Stimulated activated CD4-positive, alpha-beta T cell treated with anti-CD3 and anti-CD28 coated beads, Interleukin-12 subunit alpha, Interleukin-12 subunit beta, amount 100 ng/mL, for 48 hours (primary cell): ENCODE measurements at regions not wholly inside any gene's neighbourhood (a gene's known extent, or its start where the extent isn't known, plus 50 kb on each side); places are given as distances from the start of the nearest gene placed in this dataset.
"Not testable (repeated sequence)": the region's sequence is repeated elsewhere in the genome, so short reads cannot be mapped to it uniquely, and the experiment has no call there.

Experiments used
- DNase-seq, 3 donors: peaks; one replicate each; pipeline ENCODE4 v3.0.0-alpha.2; 2020; ENCODE audit warnings: low read depth in 2 of 3, low spot score in 1 of 3

GRCh38 chr13:81907787-81908372 is 1567.0 kb upstream of the SPRY2 start:
- no peak for DNase-seq

- no peak for DNase-seq
These were observed 1547.9 kb upstream of the SPRY2 start for GRCh38 chr13:81888855-81889254.

DNA sequence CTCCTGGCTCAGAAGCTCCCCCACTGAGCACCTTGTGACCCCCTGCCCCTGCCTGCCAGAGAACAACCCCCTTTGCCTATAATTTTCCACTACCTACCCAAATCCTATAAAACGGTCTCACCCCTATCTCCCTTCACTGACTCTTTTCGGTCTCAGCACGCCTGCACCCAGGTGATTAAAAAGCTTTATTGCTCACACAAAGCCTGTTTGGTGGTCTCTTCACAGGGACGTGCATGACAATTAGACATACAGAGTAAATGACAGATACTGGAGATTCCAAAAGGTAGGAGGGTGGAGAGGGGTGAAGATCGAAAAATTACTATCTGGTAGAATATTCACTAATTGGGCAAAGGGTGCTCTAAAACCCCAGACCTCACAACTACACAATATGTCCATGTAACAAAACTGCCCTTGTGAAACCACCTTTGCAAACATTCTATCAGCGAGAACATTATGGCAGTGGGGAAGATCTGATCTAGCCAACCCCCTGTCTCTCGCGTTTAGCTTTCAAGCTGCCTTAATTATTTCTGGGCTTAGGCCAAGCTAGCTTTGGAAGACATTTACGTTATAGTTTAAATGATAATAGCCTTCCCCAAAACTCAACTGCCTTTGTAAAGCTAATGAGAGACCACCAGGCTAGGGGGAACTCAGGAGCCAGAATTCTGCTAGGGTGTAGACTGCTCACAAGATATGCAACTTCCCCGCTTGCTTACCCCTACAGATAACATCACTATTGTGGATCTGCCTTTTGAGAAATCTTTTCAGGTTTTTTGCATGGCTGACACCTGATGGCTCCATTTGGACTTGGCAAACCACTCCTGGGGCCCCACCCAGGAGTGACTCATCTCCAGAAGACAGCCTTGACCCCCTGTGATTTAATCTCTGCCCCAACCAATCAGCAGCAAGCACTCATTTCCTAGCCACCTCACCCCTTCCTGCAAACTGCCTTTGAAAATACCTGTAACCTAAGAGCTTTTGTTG is 1534.0 kb upstream of the SPRY2 start:
- DNase-seq: no peak

DNA sequence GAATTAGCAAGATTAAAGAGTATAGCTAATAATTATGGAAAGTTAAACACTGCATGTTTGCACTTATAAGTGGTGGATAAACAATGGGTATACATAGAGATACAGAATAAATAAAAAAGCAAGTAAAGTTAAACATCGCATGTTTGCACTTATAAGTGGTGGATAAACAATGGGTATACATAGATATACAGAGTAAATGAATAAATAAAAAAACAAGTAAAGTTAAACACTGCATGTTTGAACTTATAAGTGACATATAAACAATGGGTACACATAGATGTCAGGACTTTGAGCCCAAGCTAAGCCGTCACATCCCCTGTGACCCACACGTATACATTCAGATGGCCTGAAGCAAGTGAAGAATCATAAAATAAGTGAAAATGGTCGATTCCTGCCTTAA is 1533.3 kb upstream of the SPRY2 start:
- no peak for DNase-seq

DNA sequence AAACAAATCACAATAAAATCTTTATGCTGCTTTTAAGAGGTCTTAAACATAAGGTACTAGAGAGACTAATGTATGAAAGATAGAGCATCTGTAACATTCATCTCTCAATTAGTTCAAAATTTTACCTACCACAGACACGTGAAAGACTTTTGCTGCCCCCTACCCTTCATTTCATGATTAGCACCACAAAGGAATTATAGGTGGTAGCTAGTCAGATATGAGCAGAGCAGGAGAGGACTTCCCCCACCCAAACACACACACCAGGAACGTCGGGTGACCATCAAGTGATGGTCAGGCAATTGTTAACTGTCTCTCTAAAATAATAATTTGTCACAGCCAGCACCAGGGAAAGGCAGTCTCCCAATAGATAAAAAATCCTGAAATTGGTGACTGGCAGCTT is 1531.7 kb upstream of the SPRY2 start:
- no peak for DNase-seq

- DNase-seq: not testable (repeated sequence)
These were observed 1530.9 kb upstream of the SPRY2 start for GRCh38 chr13:81871751-81872325.

DNA sequence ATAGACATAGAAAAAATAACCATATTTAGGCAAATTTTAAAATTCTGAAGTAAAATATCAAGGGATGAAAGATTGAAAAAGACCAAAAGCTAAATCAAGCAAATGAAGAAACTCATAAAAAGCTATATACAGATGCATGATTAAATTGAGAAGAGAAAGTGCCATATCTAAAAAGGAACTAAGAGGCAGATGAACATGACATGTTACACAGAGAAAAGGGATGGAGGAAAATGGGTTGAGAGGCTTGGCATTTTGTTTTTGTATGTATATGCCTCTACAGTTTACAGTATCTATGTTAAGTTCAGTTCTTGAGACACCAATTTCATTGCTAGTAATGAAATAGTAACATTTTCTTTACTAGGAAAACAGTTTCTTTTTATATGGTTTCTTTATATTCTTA is 1507.4 kb upstream of the SPRY2 start:
- DNase-seq: no peak

DNA sequence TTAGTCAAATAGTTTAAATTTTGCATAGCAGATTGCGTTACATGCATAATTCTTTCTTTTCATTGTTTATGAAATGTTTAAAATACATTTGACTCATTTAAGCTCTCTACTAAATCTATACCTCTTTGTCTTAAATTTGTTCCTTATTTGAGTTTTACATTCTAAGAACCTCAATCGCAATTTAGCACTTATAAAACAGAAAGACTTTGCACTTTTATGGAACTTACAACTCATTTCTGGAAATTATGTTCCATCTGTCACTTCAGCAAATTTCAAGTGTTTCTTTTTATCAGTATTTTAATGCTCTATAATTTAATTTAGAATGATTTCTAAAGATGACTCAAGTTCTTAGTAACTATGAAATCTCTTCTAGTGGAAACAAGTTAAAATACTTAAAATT is 1505.8 kb upstream of the SPRY2 start:
- DNase-seq: no peak

DNA sequence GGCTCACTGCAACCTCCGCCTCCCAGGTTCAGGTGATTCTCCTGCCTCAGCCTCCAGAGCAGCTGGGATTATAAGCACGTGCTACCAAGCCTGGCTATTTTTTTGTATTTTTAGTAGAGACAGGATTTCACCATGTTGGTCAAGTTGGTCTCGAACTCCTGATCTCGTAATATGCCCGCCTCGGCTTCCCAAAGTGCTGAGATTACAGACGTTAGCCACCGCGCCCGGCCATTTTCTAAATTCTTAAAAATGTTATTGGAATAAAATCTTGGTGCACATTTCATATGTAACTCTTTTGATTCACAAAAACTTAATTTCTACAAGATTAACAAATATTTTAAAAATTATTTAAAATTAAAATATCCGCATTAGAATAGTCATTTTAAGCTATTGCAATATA is 1480.3 kb upstream of the SPRY2 start:
- DNase-seq: no peak

DNA sequence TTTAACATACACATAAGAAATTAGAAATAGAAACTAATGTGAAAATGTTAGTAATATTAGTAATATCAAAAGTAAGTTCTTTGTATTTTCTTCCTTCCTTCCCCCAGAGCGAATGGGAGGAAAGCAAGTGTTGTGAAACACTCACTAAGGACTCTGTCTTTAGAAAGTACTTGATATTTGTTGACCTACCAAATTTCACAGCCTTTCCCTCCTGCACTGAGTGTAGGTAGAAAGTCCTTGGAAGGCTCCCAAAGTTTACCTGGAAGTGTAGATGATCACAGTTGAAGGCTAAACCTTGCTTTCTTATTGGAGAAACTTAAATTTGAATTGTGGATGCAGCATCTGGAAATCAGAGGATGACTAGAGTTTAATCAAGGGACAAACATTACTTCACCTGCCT is 1459.5 kb upstream of the SPRY2 start:
- no peak for DNase-seq

DNA sequence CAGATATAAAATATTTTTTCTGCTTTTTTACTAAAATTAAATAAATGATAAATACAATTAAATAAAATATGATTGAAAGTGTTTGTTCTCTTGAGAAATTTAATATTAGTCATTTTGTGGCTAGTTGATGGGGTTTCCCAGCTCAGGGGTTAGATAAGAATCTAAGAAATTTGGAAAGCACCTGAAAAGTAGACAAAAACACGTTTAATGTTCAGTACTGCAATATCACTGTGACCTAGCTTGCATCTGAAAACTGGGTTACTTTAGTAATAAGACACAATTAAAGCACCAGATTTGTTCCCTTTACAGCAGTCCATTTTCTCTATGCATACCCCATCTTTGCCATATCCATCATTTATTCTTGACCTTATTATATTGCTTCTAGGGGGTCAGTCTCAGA is 1454.8 kb upstream of the SPRY2 start:
- DNase-seq: no peak

GRCh38 chr13:81791641-81792040 is 1450.7 kb upstream of the SPRY2 start:
- DNase-seq: no peak

GRCh38 chr13:81781471-81781870 is 1440.5 kb upstream of the SPRY2 start:
- DNase-seq: no peak

DNA sequence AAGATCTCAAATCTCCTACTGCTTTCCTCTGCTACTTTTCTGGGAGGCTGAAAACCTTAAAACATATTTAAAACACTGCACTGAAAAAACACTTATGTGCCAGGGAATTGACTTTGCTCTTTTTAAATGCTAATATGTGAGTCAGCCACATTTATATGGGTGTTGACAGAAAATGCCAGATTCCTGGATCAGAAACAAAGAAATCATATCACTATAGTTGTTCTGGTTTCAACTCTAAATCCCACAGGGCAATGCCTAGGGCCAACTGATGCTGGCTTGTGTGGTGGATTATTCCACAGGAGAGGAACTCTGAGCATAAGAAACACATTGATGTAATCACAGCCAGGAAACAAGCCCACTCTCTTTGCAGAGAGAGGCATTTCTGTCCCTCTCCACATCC is 1439.0 kb upstream of the SPRY2 start:
- DNase-seq: no peak

GRCh38 chr13:81778350-81778749 is 1437.4 kb upstream of the SPRY2 start:
- no peak for DNase-seq

- no peak for DNase-seq
These were observed 1432.3 kb upstream of the SPRY2 start for GRCh38 chr13:81773263-81773662.

DNA sequence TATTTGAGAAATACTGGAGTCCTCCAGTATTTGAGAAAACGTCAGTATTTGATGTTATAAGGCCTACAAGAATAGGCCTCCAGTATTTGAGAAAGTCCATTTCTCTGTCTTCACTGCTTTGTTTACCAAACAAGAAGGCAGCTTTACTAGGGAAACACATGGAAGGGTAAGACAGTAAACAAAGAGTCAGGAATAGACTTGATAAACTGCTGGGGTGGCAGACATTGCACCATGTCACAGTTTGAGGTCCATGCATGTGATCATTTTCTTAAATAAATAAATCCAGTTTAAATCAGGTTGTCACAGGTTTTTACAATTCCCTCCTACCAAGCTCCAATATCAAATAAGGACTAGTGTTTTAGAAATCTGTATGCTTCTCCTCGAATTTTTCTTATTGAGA is 1431.0 kb upstream of the SPRY2 start:
- no peak for DNase-seq

- DNase-seq: no peak
These were observed 1430.1 kb upstream of the SPRY2 start for GRCh38 chr13:81770868-81771505.

- no peak for DNase-seq
These were observed 1421.5 kb upstream of the SPRY2 start for GRCh38 chr13:81762449-81762848.

GRCh38 chr13:81760316-81760715 is 1419.4 kb upstream of the SPRY2 start:
- no peak for DNase-seq

DNA sequence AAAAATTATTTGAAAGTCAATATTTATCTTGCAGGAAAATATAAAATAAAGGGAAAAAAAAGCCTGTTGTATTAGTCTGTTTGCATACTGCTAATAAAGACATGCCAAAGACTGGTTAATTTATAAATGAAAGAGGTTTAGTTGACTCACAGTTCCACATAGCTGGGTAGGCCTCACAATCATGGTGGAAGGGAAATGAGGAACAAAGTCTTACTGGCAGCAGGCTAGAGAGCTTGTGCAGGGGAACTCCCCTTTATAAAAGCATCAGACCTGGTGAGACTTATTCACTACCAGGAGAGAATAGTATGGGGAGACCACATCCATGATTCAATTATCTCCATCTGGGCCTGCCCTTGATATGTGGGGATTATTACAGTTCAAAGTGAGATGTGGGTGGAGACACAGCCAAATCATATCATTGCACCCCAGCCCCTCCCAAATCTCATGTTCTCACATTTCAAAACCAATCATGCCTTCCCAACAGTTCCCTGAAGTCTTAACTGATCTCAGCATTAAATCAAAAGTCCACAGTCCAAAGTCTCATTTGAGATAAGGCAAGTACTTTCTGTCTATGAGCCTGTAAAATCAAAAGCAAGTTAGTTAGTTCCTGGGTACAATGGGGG is 1416.5 kb upstream of the SPRY2 start:
- no peak for DNase-seq
